HG02938 (cell line): ENCODE measurements at regions not wholly inside any gene's neighbourhood (a gene's known extent, or its start where the extent isn't known, plus 50 kb on each side); places are given as distances from the start of the nearest gene placed in this dataset.
"Not testable (repeated sequence)": the region's sequence is repeated elsewhere in the genome, so short reads cannot be mapped to it uniquely, and the experiment has no call there.

Experiments used
- ATAC-seq: cut with Tn5 transposase; IDR thresholded peaks from one replicate; pipeline ENCODE4 v1.9.1; 2021; ENCODE audit warnings: mild to moderate bottlenecking, moderate library complexity; ENCODE audit not compliant: unreplicated experiment

DNA sequence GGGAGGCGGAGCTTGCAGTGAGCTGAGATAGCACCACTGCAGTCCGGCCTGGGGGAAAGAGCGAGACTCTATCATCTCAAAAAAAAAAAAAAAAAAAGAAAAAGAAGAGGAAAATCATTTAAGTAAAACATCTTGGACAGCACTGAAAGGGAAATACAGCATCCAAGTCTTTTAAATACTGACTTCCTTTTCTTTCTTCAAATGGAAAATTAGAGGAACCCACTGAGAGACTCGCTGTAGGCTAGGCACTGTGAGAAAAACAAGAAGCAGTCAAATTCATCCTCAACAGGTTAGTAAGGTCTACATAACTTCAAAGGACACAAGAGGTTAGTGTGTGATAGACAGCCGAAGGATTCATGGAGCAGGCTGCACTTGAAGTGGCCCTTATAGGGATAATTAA is 243.7 kb downstream of the BLID start:
- no peak for ATAC-seq

DNA sequence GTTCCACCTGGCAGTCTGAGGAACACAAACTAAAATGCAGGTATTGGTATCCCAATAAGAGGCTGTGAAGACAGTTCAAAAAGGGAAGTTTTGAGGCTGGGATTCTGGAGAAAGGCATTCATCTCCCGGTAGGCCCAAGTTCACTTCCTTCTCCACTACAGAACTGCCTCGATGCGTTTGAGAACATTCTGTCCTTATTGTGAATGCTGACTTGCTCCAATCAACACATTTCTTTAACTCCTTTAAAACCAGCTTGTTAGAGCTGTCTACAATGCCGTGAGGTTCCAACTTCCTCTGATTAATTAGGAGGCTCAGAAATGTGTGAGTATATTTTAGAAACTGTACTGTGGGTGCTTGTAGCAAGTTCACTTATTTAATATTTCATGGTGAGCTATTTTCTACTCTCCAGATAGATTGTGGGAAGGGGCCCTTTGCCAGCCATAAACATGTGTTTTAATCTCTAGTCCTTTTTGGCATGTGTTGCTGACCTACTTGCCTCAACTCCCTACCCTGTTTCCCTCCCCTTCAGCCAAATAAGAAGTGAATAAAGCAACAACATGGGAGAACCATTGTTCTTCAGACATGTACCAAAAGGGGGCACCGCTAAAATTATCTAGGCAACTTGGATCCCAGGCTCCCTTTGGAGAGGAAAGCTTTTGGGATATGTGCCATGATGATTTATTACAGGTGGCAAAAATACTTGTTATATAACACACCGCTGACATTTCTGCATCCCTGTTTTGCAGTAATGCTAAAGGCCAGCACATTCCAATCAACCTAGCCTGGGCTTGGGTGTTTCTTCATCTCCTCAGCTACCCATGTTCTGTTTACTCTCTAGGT is 245.6 kb downstream of the BLID start:
- no peak for ATAC-seq

DNA sequence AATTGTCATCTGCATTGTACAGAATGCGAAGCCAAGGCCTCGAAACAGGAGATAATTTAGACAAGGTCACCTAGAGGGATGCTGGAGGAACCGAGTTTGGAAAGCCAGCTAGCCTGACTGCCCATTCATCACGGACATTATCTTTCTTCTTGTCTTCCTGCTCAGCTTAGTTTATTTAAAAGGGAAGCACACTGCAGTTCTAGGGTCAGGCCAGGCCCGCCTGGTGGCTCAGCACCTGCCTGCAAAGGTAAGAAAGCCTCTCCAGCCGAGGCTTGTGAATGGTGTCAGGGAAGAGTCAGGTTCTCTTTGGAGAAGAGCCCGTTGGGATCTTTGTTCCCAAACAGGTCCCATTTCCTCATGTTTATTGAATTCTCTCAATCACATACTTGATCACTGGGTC is 246.5 kb downstream of the BLID start:
- no peak for ATAC-seq

DNA sequence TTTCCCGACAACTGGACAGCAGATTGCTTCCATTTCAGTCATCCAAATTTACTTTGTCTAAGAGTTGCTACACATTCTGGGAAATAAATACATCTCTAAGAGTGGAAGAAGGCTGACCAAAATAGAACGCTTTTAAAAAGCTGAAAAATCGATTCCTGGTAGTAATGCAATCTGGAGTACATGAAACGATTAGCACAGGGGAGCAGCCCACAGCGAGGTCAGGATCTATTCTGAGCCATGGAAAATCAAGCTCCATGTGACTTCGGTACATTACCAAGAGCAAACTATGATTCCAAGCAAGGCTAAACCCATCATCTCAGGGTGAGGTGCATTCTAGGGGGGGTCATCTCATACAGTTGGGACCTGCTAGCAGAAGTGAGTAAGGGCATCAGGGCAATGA is 249.3 kb downstream of the BLID start:
- ATAC-seq = no peak

DNA sequence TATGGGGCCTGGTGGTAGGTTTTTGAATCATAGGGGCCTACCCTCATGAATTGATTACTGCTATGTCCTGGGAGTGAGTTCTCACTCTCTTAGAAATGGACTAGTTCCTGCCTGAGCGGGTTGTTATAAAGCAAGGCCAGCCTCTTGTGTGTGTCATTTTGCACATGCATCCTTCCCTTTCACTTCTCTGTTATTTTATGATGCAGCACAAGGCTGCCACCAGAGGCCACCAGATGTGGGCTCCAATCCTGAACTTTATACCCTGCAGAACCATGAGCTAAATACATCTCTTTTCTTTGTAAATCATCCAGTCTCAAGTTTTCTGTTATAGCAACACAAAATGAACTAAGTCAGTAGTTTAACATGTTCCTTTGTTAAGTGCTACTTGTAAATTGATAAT is 251.4 kb downstream of the BLID start:
- ATAC-seq = no peak

DNA sequence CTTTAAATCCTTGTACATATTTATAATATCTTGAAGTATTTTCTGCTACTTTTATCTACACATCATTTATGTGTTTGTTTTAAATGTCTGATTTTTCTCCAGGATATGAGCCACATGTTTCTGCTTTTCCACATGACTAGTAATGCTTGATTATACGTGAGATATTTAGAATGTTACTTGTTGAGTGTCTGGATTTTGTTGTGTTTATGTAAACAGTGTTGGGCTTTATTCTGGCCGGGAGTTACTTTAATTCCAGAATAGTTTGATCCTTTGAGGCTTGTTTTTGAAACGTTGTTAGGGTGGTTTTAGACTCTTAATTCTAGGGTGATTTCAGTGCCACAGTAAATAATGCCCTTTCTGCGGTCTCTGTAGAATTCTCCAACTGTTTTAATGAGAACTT is 252.9 kb downstream of the BLID start:
- no peak for ATAC-seq

DNA sequence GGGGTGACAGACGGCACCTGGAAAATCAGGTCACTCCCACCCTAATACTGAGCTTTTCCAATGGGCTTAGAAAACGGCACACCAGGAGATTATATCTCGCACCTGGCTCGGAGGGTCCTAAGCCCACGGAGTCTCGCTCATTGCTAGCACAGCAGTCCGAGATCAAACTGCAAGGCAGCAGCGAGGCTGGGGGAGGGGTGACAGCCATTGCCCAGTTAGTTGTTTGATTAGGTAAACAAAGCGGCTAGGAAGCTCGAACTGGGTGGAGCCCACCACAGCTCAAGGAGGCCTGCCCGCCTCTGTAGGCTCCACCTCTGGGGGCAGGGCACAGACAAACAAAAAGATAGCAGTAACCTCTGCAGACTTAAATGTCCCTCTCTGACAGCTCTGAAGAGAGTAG is 260.9 kb downstream of the BLID start:
- ATAC-seq = not testable (repeated sequence)

DNA sequence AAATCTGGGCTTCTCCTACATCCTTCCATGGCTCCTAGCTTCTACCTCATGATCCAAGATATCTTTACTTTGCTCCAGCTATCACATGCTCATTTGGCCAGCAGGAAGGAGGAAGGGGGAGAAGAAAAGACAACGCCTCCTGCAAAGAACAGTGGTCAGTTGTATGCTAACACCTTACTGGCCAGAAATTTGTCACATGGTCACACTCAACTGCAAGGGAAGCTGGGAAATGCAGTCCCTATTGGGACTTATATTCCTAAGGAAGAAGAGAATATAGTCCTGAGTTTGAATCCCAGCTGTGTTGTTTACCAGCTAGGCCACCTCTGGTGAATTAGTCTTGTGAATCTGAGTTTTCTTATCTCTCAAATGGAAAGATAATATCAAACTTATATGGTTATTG is 272.0 kb downstream of the BLID start:
- no peak for ATAC-seq

DNA sequence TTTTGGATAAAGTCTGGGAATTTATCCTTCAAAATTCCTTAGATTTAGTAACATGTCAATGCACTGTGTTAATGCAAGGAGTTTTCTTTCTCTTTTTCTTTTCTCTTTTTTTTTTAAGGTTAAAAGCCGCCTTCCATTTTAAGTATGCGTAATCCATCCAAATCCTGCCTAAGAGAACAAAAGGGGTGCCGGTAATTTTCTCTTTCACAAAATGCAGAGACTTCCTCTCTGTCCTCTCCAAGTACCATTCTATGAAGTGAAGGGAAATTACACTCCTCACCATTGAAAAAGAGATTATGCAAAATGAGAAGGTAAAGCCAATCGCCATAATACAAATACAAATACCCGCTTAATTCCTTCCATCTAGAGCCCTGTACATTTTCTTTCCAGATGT is 273.8 kb downstream of the BLID start:
- ATAC-seq = no peak

DNA sequence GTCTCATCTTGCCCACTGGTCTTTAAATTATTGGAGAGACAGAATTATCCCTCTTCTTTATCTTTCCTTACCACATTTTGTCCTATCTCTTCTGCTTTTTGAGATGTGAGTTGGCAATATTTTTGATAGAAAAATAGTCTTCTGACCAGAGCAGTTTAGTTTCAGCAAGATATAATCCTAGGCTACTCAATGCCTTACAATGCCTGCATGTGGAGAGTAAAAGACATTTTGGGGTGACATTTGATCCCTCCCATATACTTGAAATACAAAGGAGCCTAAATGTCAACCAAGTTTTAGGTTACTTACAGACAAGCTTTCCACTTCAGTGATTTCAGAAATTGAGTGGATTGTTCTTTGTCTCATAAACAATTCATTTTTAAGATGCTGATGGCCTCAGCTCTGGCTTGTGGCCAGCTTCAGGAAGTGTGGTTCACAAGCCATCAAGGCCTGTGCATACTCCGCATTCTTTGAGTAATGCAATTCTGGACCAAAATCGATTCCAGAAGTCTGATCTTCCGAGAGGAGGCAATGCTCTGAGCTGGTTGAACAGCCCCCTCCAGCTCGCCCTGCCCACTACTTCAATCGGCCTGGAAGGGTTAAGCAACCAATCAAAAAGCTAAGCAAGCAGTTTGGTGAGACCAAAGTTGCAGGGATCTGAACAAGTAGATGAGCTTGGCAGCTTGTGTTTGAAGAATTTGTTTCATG is 274.4 kb downstream of the BLID start:
- ATAC-seq = no peak

DNA sequence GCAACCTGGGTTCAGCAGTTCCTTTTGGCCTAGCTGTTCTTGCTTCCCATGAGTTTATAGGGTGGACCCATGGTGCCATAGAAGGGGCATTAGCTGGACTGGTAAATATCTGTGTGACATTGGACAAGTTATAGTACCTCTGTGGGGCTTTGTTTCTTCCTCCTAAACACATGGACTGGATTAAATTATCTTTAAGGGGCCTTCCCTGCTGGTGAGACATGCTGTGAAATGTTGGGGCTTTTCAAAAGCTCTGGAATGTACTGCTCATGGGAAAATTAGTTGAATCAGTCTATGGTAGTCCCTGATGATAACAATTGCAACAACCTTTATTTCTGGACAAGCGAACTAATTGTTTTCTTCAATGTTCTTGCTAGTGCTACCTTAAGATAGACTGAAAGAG is 276.2 kb downstream of the BLID start:
- ATAC-seq = no peak

DNA sequence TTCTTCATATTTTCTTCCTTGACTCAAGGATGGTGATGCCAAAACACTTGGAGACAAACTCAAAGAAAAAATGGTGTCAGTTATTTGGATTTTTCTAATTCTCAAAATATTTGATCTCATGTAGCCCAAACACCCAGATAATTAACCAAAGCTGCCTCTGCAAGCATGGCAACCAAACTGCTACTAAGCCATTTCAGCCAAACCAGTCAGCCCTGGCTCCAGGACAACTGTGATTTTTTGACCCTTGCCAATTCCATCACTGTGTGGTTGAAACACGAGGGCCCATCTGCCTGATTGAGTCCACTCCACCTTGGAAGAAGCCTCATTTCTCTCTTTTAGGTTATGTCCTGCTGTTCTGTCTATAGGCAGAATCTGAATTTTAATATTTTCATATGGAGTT is 277.4 kb downstream of the BLID start:
- no peak for ATAC-seq

DNA sequence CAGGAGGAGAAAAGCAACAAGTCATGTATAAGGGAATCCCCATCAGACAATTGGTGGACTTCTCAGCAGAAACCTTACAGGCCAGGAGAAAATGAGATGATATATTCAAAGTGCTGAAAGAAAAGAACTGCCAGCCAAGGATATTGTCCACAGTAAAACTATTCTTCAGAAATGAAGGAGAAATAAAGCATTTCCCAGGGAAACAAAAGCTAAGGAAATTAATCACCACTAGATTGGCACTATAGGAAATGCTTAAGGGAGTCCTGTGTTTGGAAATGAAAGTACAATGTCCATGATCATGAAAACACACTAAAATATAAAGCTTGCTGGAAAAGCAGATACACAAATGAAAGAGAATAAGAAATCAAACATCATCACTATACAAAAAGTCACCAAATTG is 282.0 kb downstream of the BLID start:
- ATAC-seq = no peak

DNA sequence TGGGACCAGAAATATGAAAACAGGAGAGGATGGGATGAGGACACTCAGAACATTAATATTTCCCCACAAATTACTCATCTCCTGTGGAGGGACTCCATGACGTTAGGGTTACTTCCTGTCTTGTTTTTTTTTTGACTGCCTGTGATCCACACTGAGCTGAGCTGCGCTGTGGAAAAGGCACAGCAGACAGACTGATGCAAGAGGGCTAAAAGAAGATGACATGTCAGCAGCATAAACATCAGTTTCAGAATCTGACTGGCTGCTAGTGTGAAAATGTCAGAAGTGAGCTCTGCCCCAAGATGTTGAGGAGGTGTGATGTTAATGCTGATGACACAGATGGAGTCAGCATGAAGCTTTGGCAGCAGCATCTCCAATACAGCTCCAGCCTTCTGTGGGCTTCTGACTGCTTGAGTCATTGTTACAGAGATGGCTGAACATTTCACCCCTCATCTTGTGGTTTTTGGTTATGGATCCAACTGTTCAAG is 286.8 kb downstream of the BLID start:
- ATAC-seq = no peak

DNA sequence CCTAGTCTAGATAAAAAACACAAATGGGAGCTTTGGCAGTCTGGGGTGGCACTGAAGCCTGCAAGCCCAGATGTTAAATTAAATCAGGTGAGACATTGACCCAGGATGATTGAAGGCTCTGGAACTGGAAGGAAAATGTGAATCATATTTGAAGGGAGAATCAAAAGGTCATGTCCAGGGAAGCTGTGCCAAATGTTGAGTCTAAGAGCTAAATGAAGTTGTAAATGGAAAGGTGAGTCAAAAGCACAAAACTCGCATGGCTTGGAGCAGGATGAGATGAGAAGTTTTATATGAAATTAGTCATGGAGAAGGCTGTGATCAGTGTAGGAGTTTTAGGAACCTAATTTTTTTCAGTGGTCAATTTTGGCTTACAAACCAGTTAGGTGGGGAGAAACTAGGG is 301.1 kb downstream of the BLID start:
- ATAC-seq = no peak

DNA sequence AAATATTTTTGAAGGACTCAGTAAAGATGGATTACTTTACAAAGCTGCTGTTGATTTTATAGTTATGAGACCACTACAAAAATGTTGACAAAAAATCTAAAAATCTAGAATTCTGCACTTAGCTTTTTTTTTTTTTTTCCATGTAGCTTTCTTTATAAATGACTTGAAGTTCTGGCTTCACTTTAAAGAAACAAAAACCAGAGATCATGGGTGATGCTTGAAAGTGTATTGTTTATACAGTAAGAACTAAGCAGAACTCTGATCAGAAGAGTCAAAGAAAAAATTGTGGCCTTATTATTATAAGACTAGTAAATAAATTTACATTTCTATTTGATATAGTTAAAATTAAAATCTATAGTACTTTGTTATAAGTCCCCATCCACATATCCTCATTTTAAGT is 301.7 kb downstream of the BLID start:
- no peak for ATAC-seq

DNA sequence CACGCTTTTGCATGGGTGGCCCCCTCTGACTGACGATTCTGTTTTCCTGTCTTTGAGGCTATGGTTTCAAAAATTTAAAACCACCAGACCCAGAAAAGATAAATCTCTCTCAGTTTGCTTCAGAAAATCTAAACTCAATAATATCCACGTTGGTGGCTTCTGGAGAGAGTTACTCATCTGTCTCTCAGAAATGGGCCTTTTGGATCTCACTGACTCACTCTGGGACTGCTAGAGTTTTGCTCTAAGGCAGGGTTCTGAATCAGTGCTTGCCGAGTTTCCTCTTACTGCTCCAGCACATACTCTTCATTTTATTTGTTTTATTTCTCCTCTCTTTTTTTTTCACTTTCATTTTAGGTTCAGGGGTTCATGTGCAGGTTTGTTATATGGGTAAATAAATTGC is 305.7 kb downstream of the BLID start:
- ATAC-seq = no peak

DNA sequence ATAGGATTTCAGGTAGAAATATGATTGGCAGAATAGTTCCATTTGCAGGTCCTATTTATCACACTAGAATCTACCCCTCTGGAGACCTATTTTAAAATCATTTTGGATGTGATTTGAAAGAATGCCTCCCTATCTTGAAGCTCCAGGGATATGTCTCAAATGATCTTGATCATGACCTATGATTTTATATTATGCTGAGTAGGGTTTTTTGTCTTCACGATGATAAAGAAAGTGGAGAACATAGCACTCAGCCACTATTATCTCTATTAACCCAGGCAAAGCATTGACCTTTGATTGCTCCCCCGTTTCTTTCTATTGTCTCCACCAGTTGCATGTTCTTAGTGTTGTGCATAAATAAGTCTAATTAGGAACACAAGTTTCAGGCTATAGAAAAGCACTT is 307.9 kb downstream of the BLID start:
- ATAC-seq = no peak

DNA sequence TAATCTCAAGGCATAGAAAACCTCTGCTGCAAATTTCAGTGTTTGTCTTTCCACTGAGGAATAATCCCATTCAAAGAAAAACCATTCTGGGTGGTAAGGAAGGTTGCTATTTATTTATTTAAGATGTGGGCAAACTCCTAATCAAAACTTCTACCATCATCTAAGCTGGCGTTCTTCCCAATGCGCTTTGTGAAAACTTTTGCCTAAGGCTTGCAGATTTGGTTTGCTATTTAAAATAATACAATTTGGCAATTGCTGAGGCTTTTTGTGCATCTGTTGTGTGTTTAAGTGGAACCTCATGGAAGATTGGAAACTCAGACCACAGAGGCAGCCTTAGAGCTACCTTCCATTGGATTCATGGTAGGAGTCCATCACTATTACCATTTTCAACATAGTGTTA is 309.0 kb downstream of the BLID start:
- ATAC-seq = no peak

DNA sequence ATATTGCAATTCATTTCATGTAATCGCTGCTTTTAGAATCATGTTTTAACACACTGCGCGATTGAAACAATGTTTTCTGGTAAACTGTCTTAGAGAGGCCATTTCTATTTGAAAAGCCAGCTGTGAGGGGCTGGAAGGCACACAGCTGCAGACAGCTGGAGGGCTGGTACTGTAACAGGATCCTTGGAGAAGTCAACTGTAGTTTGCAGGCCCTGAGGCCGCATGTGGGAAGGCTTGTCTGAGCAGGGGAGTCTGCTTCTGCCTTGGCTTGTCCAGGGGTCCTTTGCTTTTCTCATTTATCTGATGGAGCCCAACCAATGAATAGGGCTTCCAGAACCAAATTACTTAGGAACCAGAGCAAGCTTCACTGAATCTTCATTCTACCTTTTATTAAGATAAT is 313.5 kb downstream of the BLID start:
- no peak for ATAC-seq

DNA sequence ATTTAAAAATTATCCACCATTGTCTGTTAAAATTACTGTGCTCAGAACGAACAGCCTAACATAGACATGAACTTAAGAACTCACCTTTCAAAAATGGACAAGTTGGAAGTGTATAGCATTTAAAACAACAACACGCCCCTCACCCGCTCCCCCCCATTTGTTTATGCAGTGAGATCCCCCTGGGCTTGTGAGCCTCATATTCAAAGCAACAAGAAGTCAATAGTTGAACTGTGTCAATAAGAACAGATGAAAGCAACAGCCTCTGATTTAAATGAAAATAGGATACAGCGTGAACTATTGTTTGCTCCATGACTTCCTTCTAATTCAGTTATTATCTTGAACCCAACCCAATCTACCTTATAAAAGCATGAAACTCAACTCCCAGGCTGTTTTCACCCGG is 314.2 kb downstream of the BLID start:
- no peak for ATAC-seq

DNA sequence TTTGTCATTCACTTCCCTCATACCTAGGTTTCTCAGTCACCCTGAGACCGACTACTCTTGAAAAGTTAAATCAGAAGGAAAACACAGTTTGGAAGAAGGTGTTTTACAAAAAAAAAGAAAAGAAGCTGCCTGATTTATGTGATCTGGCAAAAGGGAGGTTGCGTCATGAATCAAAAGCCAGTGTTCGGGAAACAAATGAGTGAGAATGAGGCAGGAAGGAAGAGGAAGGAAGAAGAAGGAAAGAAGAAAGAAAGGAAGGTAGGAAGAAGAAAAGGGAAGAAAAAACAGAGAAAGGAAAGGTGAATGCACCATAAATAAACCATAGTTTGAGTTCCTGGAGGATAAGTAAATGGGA is 314.6 kb downstream of the BLID start:
- no peak for ATAC-seq
